Endothelial cell (in vitro differentiated cells): ENCODE measurements at regions not wholly inside any gene's neighbourhood (a gene's known extent, or its start where the extent isn't known, plus 50 kb on each side); places are given as distances from the start of the nearest gene placed in this dataset.

Experiments used
- DNase-seq: peaks from one replicate; pipeline ENCODE4 v3.0.0; 2021; ENCODE audit warnings: low spot score
- H3K27ac Mint-ChIP-seq: one replicate; pipeline ENCODE4 v1.8.0; 2021; ENCODE audit warnings: mixed read lengths, inconsistent platforms; ENCODE audit not compliant: unreplicated experiment
- H3K27me3 Mint-ChIP-seq: one replicate; pipeline ENCODE4 v1.8.0; 2021; ENCODE audit warnings: mild to moderate bottlenecking, moderate library complexity, mixed read lengths, inconsistent platforms; ENCODE audit not compliant: unreplicated experiment
- H3K36me3 Mint-ChIP-seq: one replicate; pipeline ENCODE4 v1.8.0; 2021; ENCODE audit warnings: mild to moderate bottlenecking, low read depth, mixed read lengths, inconsistent platforms; ENCODE audit not compliant: unreplicated experiment
- H3K4me1 Mint-ChIP-seq: one replicate; pipeline ENCODE4 v1.8.0; 2021; ENCODE audit warnings: mild to moderate bottlenecking, mixed read lengths, inconsistent platforms; ENCODE audit not compliant: unreplicated experiment
- H3K4me3 Mint-ChIP-seq: one replicate; pipeline ENCODE4 v1.8.0; 2021; ENCODE audit warnings: mild to moderate bottlenecking, mixed read lengths, inconsistent platforms; ENCODE audit not compliant: unreplicated experiment
- H3K9me3 Mint-ChIP-seq: one replicate; pipeline ENCODE4 v1.8.0; 2021; ENCODE audit warnings: mixed read lengths, inconsistent platforms; ENCODE audit not compliant: unreplicated experiment
- TF ChIP-seq, protein P1 (sequence below): fragments of 200-600 bp; sonication (generic); IDR thresholded peaks from one replicate; pipeline ENCODE4 v1.5.0; 2021; ENCODE audit warnings: antibody characterized with exemption; ENCODE audit not compliant: unreplicated experiment

- H3K36me3 Mint-ChIP-seq = no peaks in the 10 kb centered on the region
- no peaks in the 10 kb centered on the region for H3K4me1 Mint-ChIP-seq
- no peak overlapping the region for H3K4me3 Mint-ChIP-seq
- no peak for DNase-seq
- H3K9me3 Mint-ChIP-seq = no peaks in the 10 kb centered on the region
- H3K27ac Mint-ChIP-seq = no peak overlapping the region
- TF ChIP-seq, protein P1, sequence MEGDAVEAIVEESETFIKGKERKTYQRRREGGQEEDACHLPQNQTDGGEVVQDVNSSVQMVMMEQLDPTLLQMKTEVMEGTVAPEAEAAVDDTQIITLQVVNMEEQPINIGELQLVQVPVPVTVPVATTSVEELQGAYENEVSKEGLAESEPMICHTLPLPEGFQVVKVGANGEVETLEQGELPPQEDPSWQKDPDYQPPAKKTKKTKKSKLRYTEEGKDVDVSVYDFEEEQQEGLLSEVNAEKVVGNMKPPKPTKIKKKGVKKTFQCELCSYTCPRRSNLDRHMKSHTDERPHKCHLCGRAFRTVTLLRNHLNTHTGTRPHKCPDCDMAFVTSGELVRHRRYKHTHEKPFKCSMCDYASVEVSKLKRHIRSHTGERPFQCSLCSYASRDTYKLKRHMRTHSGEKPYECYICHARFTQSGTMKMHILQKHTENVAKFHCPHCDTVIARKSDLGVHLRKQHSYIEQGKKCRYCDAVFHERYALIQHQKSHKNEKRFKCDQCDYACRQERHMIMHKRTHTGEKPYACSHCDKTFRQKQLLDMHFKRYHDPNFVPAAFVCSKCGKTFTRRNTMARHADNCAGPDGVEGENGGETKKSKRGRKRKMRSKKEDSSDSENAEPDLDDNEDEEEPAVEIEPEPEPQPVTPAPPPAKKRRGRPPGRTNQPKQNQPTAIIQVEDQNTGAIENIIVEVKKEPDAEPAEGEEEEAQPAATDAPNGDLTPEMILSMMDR = no peak
- peaks cover 10% of the 10 kb centered on the region for H3K27me3 Mint-ChIP-seq
These were observed 1336.6 kb downstream of the BRINP3 start for GRCh38 chr1:189141056-189141455.

DNA sequence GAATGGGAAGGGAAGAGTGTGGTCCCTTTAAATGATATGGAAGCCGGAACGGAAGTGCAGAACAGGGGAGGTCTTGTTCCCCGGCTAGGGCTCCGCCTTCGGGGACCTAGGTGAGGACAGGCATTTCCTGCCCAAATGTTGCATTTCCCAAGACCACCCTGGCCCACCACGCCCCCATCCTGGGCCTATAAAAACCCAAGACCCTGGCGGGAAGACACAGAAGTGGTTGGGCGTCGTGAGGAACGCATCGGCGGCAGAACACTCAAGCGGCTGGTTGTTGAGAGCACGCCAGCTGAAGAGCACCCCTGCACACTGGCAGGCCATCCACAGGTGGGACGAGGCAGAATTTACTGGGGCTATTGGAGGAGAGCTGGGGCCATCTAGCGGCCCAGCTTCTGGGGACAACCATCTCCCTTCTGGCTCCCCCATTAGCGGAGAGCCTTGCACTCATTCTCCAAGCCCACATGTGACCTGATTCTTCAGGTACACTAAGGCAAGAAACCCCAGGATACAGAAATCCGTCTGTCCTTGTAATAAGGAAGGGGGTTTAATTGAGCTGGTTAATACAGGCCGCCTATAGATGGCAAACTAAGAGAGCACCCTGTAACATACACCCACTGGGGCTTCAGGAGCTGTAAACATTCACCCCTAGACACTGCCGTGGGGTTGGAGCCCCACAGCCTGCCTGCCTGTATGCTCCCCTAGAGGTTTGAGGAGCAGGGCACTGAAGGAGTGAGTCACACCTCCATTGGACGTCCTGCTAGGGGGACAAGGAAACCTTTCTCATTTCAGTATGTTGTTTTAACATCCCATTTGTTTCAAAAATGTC is 1327.9 kb downstream of the BRINP3 start:
- Mint-ChIP-seq H3K36me3 (no peaks in the 10 kb centered on the region), H3K9me3 (no peaks in the 10 kb centered on the region), H3K27ac (no peak overlapping the region), H3K27me3 (peaks cover 2% of the 10 kb centered on the region), H3K4me1 (no peaks in the 10 kb centered on the region), H3K4me3 (no peak overlapping the region)
- DNase-seq = no peak
- TF ChIP-seq, protein P1 = no peak

- H3K27me3 Mint-ChIP-seq = peaks cover 2% of the 10 kb centered on the region
- no peak overlapping the region for H3K27ac Mint-ChIP-seq
- no peak overlapping the region for H3K4me3 Mint-ChIP-seq
- TF ChIP-seq, protein P1 = no peak
- H3K9me3 Mint-ChIP-seq = no peaks in the 10 kb centered on the region
- no peaks in the 10 kb centered on the region for H3K4me1 Mint-ChIP-seq
- DNase-seq = no peak
- H3K36me3 Mint-ChIP-seq = no peaks in the 10 kb centered on the region
These were observed 1327.0 kb downstream of the BRINP3 start for GRCh38 chr1:189150624-189151023.

DNA sequence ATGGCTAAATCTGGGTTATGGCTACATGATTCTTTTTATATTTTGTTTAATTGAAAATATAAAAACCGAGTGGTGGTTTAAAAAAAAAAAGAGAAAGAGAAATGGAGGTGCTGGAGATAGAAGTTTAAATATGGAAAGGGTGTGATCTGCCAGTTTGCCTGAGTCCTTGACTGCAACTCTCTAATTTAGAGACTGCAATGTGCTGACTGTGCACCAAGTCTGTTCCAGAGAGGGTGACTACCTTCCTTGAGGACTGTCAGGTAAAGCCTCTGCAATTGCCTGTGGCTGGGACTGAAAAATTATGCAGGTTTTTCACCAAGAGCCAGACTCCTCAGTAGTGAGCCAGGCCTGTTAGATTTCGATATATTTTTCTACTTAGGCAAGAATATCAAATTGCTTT is 1326.3 kb downstream of the BRINP3 start:
- Mint-ChIP-seq H3K27me3 (peaks cover 1% of the 10 kb centered on the region), H3K9me3 (no peaks in the 10 kb centered on the region), H3K4me1 (no peaks in the 10 kb centered on the region), H3K4me3 (no peak overlapping the region), H3K27ac (no peak overlapping the region), H3K36me3 (no peaks in the 10 kb centered on the region)
- TF ChIP-seq, protein P1 = no peak
- no peak for DNase-seq

GRCh38 chr1:189152685-189153084 is 1325.0 kb downstream of the BRINP3 start:
- Mint-ChIP-seq H3K4me1 (no peaks in the 10 kb centered on the region), H3K4me3 (no peak overlapping the region), H3K36me3 (no peaks in the 10 kb centered on the region), H3K27me3 (no peaks in the 10 kb centered on the region), H3K9me3 (no peaks in the 10 kb centered on the region), H3K27ac (no peak overlapping the region)
- DNase-seq = no peak
- TF ChIP-seq, protein P1 = no peak
